ENCODE measurements at regions not wholly inside any gene's neighbourhood (a gene's known extent, or its start where the extent isn't known, plus 50 kb on each side); places are given as distances from the start of the nearest gene placed in this dataset.

DNA sequence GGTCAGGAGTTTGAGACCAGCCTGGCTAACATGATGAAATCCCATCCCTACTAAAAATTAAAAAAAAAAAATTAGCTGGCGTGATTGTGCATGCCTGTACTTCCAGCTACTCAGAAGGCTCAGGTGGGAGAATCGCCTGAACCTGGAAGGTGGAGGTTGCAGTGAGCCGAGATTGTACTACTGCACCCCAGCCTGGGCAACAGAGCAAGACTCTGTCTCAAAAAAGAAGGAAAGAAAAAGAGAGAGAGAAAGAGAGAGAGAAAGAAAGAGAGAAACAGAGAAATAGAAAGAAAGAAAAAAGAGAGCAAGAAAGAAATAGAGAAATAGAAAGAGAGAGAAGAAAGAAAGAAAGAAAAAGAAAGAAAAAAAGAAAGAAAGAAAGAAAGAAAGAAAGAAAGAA is 292.8 kb upstream of the KLF6 start:
- H3K4me1 ChIP-seq = peaks cover 36% of the 10 kb centered on the region

DNA sequence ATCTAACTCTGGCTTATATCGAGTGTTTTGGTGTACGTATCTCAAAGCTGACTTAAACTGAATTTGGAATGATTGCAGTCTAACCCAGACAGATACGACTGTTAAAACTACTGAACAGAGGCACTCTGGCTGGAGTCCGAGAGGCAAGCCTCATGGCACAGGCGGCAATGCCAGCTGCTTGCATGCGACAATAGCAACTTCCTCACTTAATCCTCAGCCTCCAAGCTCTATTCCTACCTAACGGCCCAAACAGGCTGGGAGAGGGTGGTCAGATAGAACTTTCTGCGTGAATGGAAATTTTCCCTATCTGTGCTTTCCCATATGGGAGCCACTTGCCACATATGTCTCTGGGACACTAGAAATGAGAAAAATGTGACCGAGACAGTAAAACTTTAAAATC is 292.0 kb upstream of the KLF6 start:
- H3K4me3 ChIP-seq = no peak overlapping the region
- intact Hi-C loops (cut with micrococcal nuclease) = no loop called here

More for the DNA sequence above, 292.8 kb upstream of the KLF6 start:
- no peak overlapping the region for H3K4me3 ChIP-seq
- H3K9me3 ChIP-seq (replicated peaks) = no peaks in the 10 kb centered on the region
- no peaks in the 10 kb centered on the region for H3K27me3 ChIP-seq (ENCODE audit: low read depth)
- no peak for DNase-seq
- intact Hi-C loops (cut with micrococcal nuclease) = no loop called here
- H3K36me3 ChIP-seq = no peaks in the 10 kb centered on the region
- TF ChIP-seq, protein P1, sequence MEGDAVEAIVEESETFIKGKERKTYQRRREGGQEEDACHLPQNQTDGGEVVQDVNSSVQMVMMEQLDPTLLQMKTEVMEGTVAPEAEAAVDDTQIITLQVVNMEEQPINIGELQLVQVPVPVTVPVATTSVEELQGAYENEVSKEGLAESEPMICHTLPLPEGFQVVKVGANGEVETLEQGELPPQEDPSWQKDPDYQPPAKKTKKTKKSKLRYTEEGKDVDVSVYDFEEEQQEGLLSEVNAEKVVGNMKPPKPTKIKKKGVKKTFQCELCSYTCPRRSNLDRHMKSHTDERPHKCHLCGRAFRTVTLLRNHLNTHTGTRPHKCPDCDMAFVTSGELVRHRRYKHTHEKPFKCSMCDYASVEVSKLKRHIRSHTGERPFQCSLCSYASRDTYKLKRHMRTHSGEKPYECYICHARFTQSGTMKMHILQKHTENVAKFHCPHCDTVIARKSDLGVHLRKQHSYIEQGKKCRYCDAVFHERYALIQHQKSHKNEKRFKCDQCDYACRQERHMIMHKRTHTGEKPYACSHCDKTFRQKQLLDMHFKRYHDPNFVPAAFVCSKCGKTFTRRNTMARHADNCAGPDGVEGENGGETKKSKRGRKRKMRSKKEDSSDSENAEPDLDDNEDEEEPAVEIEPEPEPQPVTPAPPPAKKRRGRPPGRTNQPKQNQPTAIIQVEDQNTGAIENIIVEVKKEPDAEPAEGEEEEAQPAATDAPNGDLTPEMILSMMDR (IDR thresholded peaks at IDR 0.05; ENCODE audit: borderline replicate concordance) = no peak
- H3K27ac ChIP-seq (replicated peaks) = no peak overlapping the region

DNA sequence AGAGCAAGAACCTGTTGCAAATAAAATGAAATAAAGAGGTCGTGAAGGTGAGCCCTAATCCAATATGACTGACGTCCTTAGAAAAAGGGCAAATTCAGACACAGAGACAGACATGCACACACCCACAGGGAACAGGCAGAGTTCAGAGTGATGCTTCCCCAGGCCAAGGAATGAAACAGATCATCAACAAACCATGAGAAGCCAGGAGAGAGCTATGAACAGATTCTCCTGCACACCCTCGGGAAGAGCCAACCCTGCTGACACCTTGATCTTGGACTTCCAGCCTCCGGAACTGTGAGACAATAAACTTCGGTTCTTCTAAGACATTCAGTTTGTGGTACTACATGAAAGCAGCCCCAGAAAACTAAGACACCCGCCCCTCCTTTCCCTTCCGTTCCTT is 290.4 kb upstream of the KLF6 start:
- no peak for DNase-seq
- H3K9me3 ChIP-seq (replicated peaks) = no peaks in the 10 kb centered on the region
- H3K4me1 ChIP-seq = peaks cover 25% of the 10 kb centered on the region
- H3K4me3 ChIP-seq = no peak overlapping the region
- peak overlapping the region; percentile 68 for H3K27ac ChIP-seq (replicated peaks)
- H3K36me3 ChIP-seq = no peaks in the 10 kb centered on the region
- TF ChIP-seq, protein P1 (IDR thresholded peaks at IDR 0.05; ENCODE audit: borderline replicate concordance) = no peak
- no peaks in the 10 kb centered on the region for H3K27me3 ChIP-seq (ENCODE audit: low read depth)
- intact Hi-C loops (cut with micrococcal nuclease) = no loop called here

More for the DNA sequence above, 292.0 kb upstream of the KLF6 start:
- no peaks in the 10 kb centered on the region for H3K27me3 ChIP-seq (ENCODE audit: low read depth)
- TF ChIP-seq, protein P1 (IDR thresholded peaks at IDR 0.05; ENCODE audit: borderline replicate concordance) = no peak
- no peaks in the 10 kb centered on the region for H3K36me3 ChIP-seq
- no peaks in the 10 kb centered on the region for H3K9me3 ChIP-seq (replicated peaks)
- no peak for DNase-seq
- peaks cover 29% of the 10 kb centered on the region for H3K4me1 ChIP-seq
- no peak overlapping the region for H3K27ac ChIP-seq (replicated peaks)

DNA sequence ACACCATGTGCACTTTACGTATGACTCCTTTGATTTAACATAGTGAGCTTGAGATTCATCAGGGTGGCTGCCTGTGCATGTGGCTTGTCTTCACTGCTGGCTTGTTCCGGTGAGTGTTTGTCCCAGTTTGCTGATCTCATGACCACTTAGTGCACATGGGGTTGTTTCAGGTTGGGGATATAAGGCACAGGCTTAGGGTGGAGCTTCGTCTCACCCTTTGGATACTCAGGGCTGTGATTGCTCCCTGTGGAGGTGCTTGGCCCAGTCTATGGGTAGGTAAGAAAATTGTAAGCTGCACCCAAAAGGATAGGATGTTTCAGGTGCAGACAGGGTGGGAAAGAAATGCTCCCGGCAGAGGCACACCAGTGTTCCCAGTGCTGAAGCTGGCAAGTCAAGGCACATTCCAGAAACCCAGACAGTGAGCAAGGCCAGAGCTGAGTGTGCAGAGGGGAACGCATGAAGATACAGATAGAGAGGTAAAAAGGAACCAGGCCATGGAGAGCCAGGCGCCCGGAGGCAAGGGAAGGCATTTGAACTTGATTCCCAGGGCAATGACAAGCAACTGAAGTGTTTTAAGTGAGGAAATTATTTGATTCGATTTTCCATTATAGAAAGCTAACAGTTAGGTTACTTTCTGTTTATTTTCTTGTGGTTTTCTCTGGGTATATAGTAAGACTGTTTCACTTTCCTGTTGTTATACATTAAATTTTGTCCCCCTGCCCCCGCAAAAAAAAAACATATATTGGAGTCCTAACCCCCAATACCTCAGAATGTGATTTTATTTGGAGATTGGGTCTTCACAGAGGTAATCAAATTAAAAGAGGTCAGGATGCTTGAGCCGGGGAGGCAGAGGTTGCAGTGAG is 289.8 kb upstream of the KLF6 start:
- Histone ChIP-seq H3K36me3 (no peaks in the 10 kb centered on the region), H3K4me1 (peaks cover 30% of the 10 kb centered on the region), H3K9me3 (replicated peaks) (no peaks in the 10 kb centered on the region), H3K27me3 (ENCODE audit: low read depth) (no peaks in the 10 kb centered on the region), H3K4me3 (no peak overlapping the region), H3K27ac (replicated peaks) (peak overlapping the region; percentile 68)
- DNase-seq = peak; percentile 45
- intact Hi-C loops (cut with micrococcal nuclease) = no loop called here
- TF ChIP-seq, protein P1 (IDR thresholded peaks at IDR 0.05; ENCODE audit: borderline replicate concordance) = no peak

DNA sequence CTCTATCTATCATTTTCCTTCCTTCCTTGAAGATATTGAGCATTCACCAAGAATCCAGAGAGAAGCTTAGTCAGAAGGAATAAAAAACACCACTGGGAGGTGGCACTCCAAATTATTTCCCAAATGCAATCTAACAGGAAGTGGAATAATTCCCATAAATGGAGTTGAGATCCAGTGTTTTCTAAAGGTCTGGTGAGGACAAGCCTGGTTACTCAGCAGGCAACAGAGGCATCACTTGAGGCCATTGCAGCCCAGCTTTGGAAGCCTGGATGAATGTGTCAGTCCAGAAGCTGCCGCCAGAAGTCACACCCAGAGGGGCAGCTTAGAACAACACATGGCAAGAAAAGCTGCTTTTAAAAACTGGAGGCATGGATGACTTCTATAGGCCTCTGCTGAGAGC is 288.9 kb upstream of the KLF6 start:
- TF ChIP-seq, protein P1 (IDR thresholded peaks at IDR 0.05; ENCODE audit: borderline replicate concordance) = no peak
- Histone ChIP-seq H3K4me1 (peaks cover 37% of the 10 kb centered on the region), H3K27ac (replicated peaks) (peak overlapping the region; percentile 68), H3K9me3 (replicated peaks) (no peaks in the 10 kb centered on the region), H3K4me3 (no peak overlapping the region), H3K36me3 (no peaks in the 10 kb centered on the region), H3K27me3 (ENCODE audit: low read depth) (no peaks in the 10 kb centered on the region)
- DNase-seq = peak; percentile 41
- intact Hi-C loops (cut with micrococcal nuclease) = no loop called here

Data from left ventricle myocardium inferior (tissue), 1 donor.